ENCODE measurements at regions not wholly inside any gene's neighbourhood (a gene's known extent, or its start where the extent isn't known, plus 50 kb on each side); places are given as distances from the start of the nearest gene placed in this dataset.

- DNase-seq (ENCODE audit: low read depth, low spot score) (no peak), ATAC-seq (no peak)
- H3K9ac ChIP-seq (ENCODE audit: low read length): no peak overlapping the region
- no peaks in the 10 kb centered on the region for H3K79me2 ChIP-seq (ENCODE audit: insufficient read depth, low read length)
- RAD21 ChIA-PET (ENCODE audit: low non-redundant PET in 1 of 2, low total read pairs in 2 of 2, uncharacterized antibody in 2 of 2, unreplicated experiment in 2 of 2): interaction anchor here in 1 of 2 experiments (1.4 kb wide), 1 partner anchor 12 kb away, joined by 3 read pairs; no protein-coding TSS in a partner anchor
- H3K27ac ChIP-seq (ENCODE audit: low read depth, low read length): no peak overlapping the region
- no peaks in the 10 kb centered on the region for H3K9me2 ChIP-seq (ENCODE audit: insufficient read depth)
- peaks cover 13 to 32% of the 10 kb centered on the region in 2 experiments for H3K4me1 ChIP-seq (ENCODE audit: control insufficient read depth in 1 of 2, insufficient read depth in 2 of 2, low read length in 2 of 2)
- H3K9me3 ChIP-seq (ENCODE audit: control insufficient read depth in 1 of 2, insufficient read depth in 1 of 2, low read depth in 1 of 2, low read length in 2 of 2): no peaks in the 10 kb centered on the region
- CTCF ChIA-PET: interaction anchor here (1.4 to 3.9 kb wide), 5 partner anchors 9 to 175 kb away, joined by 4 to 49 read pairs (median 5); no protein-coding TSS in a partner anchor
- no TSS peak for BruUV-seq (replicated peaks)
- TF ChIP-seq ZFX (IDR thresholded peaks at IDR 0.05) (no peak), ELF1 (IDR thresholded peaks at IDR 0.05; ENCODE audit: borderline replicate concordance, low read depth) (no peak), MAX (IDR thresholded peaks at IDR 0.05) (no peak), JUND (IDR thresholded peaks at IDR 0.05) (no peak), SRF (IDR thresholded peaks at IDR 0.05; ENCODE audit: low read depth) (no peak), POLR2AphosphoS5 (IDR thresholded peaks at IDR 0.05; ENCODE audit: low read depth, low read length) (no peak)
- TF ChIP-seq, protein P1, sequence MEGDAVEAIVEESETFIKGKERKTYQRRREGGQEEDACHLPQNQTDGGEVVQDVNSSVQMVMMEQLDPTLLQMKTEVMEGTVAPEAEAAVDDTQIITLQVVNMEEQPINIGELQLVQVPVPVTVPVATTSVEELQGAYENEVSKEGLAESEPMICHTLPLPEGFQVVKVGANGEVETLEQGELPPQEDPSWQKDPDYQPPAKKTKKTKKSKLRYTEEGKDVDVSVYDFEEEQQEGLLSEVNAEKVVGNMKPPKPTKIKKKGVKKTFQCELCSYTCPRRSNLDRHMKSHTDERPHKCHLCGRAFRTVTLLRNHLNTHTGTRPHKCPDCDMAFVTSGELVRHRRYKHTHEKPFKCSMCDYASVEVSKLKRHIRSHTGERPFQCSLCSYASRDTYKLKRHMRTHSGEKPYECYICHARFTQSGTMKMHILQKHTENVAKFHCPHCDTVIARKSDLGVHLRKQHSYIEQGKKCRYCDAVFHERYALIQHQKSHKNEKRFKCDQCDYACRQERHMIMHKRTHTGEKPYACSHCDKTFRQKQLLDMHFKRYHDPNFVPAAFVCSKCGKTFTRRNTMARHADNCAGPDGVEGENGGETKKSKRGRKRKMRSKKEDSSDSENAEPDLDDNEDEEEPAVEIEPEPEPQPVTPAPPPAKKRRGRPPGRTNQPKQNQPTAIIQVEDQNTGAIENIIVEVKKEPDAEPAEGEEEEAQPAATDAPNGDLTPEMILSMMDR (IDR thresholded peaks at IDR 0.05 in 2 of 3, conservative IDR thresholded peaks at IDR 0.05 in 1 of 3; ENCODE audit: borderline replicate concordance in 1 of 3, insufficient read depth in 1 of 3, low read depth in 2 of 3, low read length in 2 of 3): no peak
- H3K4me3 ChIP-seq (replicated peaks in 1 of 2; ENCODE audit: low read depth in 1 of 2, low read length in 2 of 2): no peak overlapping the region
- H3K4me2 ChIP-seq (ENCODE audit: low read length): no peak overlapping the region
- H2AFZ ChIP-seq (ENCODE audit: low read depth, low read length, poor library complexity, severe bottlenecking): no peak overlapping the region
- H4K20me1 ChIP-seq (ENCODE audit: insufficient read depth): no peaks in the 10 kb centered on the region
- H3K27me3 ChIP-seq (ENCODE audit: insufficient read depth, low read length): no peaks in the 10 kb centered on the region
- POLR2A ChIA-PET: no interaction called here
- no peaks in the 10 kb centered on the region for H3K36me3 ChIP-seq (ENCODE audit: control insufficient read depth in 1 of 2, insufficient read depth in 2 of 2, low read length in 2 of 2)
- intact Hi-C loops (cut with micrococcal nuclease): loop anchor here (5.0 kb wide), 1 partner anchor 271 kb away; no protein-coding TSS in a partner anchor
Observed at GRCh38 chr16:86343027-86343795, 167.1 kb upstream of the FOXF1 start.
